Endothelial cell of umbilical vein (primary cell): ENCODE measurements at regions not wholly inside any gene's neighbourhood (a gene's known extent, or its start where the extent isn't known, plus 50 kb on each side); places are given as distances from the start of the nearest gene placed in this dataset.

Source experiments
- CTCF ChIP-seq, 2 donors: IDR thresholded peaks; 1 replicate in 1 of 2; 2 replicates in 1 of 2; pipeline ENCODE4 v1.5.1; 2011; ENCODE audit warnings: low read length in 2 of 2, mild to moderate bottlenecking in 2 of 2, moderate library complexity in 2 of 2, control low read depth in 1 of 2, inconsistent platforms in 1 of 2, low read depth in 1 of 2; ENCODE audit not compliant: insufficient read depth in 1 of 2; ENCODE audit errors: extremely low read depth in 1 of 2
- EZH2 ChIP-seq: IDR thresholded peaks from 2 replicates; pipeline ENCODE4 v1.6.1; 2012; ENCODE audit warnings: borderline replicate concordance, low read depth, mild to moderate bottlenecking, moderate library complexity, low read length, inconsistent platforms; ENCODE audit not compliant: severe bottlenecking
- FOS ChIP-seq: IDR thresholded peaks from 2 replicates; pipeline ENCODE4 v1.6.1; 2011; ENCODE audit warnings: mild to moderate bottlenecking, low read length, moderate library complexity, borderline replicate concordance; ENCODE audit not compliant: insufficient read depth
- GATA2 ChIP-seq: IDR thresholded peaks from 2 replicates; pipeline ENCODE4 v1.7.0; 2011; ENCODE audit warnings: low read depth, mild to moderate bottlenecking, moderate library complexity, mixed read lengths, low read length; ENCODE audit not compliant: insufficient read length, insufficient read depth
- JUN ChIP-seq: IDR thresholded peaks from 2 replicates; pipeline ENCODE4 v1.6.1; 2011; ENCODE audit warnings: borderline replicate concordance, low read depth; ENCODE audit not compliant: insufficient read length, insufficient read depth
- MAX ChIP-seq: IDR thresholded peaks from 2 replicates; pipeline ENCODE4 v1.6.1; 2011; ENCODE audit not compliant: insufficient read depth, insufficient read length
- POLR2A ChIP-seq: IDR thresholded peaks from 2 replicates; pipeline ENCODE4 v1.6.1; 2012; ENCODE audit warnings: low read depth, mild to moderate bottlenecking, control low read depth, low read length
- POLR2AphosphoS5 ChIP-seq: IDR thresholded peaks from 2 replicates; pipeline ENCODE4 v1.6.1; 2012; ENCODE audit warnings: low read depth, mild to moderate bottlenecking, control low read depth, low read length, moderate library complexity; ENCODE audit not compliant: insufficient read depth

GRCh38 chr11:70549386-70549785 is 151.1 kb downstream of the CTTN start:
- TF ChIP-seq POLR2A (no peak), CTCF (IDR thresholded peaks at IDR 0.05; ENCODE audit: extremely low read depth in 1 of 2, insufficient read depth in 1 of 2, low read depth in 1 of 2, low read length in 2 of 2) (no peak), MAX (no peak), EZH2 (no peak), GATA2 (no peak), POLR2AphosphoS5 (no peak), JUN (no peak), FOS (no peak)
